HG03103 (cell line): ENCODE measurements at regions not wholly inside any gene's neighbourhood (a gene's known extent, or its start where the extent isn't known, plus 50 kb on each side); places are given as distances from the start of the nearest gene placed in this dataset.

Experiments
- ATAC-seq: cut with Tn5 transposase; IDR thresholded peaks from one replicate; pipeline ENCODE4 v1.9.1; 2021; ENCODE audit warnings: low read depth; ENCODE audit not compliant: unreplicated experiment

DNA sequence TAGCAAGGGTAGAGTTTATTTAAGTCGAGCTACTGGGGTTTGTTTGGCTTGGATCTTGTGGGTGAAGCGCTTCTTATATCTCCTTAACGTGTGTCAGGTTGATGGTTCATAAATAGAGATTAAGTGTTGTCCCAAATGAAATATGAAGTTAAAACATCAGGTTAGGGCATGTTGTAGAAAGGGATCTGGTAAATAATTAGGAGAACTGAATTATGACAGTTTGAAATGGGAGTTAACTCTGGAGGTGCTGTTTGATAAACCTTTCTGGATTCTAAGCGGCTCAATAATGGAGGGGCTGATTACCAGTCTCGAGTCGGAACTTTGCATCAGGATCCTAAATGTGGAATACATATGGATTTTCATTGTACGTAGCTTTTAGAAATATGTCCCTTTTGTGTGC lies 717.0 kb upstream of the WWC1 start:
- ATAC-seq: no peak

DNA sequence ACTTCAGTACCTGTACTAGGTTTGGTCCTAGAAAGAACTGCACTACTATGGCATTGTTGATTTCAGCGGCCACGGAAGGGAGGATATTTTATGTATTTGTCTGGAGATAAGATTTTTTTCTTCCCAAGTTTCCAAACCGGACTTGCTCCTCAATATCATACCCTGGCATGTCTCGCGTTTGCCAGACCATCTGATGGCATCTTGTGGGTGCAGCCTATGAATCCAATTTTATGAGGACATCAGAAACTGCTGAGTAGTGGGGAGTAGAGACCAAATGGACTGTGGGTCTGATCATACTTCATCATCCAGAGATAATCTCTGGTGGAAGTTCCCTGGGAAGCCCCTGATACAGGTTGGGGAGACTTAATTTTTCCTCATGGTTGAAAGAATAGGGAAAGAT lies 716.1 kb upstream of the WWC1 start:
- no peak for ATAC-seq

DNA sequence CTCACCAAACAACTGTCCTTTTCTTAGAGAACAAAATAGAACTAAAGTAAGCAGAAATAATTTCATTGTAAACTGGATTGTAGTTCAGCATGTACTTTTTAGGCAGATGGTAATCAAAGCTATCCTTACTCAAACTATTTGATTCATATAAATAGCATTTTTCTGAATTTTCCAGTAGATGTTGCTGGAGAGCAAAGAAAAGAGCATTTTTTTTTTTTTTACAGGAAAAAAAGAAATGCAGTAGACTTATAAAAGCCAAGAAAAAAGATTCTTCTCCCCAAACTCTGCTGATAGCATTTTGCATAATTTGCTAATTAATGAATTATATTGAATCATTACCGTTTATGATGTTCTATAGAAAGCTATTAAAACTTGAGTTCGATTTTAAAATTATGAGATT lies 715.3 kb upstream of the WWC1 start:
- no peak for ATAC-seq

DNA sequence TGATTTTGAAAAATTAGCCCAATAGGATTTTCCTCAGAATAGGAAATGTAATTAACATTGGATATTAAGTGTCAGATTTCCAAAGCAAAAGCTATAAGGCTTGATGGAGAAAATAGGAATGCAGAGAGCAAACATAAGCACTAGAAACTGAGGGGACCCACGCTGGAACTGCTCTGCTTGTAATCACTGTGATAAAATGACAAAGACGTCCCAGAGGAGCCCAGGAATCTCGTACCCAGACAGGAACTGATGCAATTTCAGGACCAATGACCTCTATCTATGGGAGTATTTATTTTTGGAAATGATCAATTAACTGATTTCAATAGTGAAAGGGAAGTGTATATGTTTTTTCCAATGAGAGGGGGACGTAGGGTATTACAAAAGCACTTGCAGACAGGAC lies 714.5 kb upstream of the WWC1 start:
- no peak for ATAC-seq

DNA sequence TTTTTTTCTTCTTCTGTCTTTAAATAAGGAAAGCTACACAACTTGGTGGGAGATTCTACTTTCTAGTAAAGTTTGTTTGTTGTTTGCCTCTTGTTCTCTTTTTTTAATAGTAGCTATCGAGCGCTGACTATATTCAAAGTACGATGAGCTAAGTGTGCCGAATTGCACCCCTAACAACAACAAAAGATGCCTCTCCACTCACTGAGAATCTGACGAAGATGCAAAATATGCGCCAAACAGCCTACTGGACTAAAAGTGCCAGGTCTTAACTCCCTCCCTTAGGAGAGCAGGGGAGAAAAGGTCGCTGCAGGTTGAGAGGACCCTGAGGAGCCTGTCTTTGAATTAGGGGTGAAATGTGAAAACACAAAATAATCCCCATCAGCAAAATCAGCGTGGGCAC lies 713.8 kb upstream of the WWC1 start:
- ATAC-seq: no peak

DNA sequence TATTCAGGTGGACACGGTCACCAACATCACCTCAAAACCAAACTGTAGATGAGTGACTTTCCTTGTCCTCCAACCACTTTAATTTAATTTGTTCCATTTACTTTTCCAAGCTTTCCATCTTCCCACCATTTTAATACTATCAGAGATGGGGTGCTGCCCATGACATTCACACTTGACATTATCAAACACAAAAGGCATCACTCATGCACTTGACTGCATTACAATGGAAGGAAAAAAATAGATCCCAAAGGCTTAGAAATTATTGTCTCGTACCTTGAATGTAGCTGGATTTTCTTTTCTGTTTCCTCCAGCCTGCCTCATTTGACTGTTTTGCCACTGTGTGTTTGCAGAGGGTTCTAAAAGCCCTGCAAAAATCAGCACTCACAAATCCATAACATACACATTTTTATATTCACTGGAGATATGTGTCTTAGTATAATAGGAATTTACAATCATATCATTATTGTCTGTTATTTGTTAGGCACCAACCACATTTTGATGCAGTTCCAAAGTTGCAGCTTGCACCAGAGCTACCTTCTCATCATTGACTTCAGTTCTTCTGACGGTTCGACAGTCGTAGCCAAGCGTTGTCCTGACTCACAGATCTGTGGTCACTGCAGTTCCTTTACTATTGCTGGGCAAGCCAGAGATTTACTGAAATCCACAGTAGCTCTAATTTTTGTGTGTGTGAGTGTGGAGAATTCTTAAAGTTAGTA lies 712.3 kb upstream of the WWC1 start:
- ATAC-seq: no peak

DNA sequence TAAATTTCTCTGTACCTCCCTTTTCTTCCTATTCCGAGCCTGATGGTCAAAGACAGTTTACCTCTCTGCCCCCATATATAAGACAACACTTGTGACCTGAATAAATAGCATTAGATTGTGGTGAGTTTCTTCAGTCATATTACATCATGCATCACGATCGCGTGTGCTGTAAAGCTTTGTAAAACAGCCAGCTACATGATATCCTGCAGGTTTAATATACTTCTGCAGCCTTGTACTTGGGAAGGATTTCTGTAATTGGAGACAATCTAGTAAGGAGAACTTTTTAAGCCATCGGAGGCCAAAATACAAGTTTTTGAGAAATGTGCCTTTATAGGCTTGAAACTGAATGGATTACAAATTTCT lies 711.8 kb upstream of the WWC1 start:
- no peak for ATAC-seq

DNA sequence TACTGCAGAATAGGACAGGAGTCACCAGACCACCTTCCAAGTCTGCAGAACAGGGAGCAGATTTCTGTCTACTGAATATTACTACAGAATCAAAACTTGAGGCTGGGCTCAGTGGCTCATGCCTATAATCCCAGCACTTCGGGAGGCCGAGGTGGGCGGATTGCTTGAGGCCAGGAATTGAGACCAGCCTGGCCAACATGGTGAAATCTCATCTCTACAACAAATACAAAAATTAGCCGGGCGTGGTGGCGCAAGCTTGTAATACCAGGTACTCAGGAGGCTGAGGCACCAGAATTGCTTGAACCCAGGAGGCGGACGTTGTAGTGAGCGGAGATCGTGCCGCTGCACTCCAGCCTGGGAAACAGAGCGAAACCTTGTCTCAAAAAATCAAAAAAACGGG lies 710.8 kb upstream of the WWC1 start:
- no peak for ATAC-seq

DNA sequence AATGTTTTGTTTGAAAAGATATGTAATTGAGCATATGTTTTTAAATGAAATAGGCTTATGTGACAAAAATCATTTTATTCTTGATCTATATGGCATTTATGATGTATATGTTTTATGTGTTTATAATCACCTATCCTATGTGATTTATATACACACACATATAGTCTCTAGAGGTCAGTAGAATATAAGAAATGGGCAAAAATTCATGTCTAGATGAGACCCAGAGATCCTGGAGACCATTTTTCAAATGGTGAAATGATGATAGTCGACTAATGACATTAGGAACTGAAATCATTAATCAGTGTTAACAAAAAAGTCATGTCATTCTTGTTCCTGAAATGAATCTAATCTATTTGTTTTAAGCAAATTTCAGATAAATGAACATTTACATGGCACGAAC lies 709.2 kb upstream of the WWC1 start:
- ATAC-seq: no peak

DNA sequence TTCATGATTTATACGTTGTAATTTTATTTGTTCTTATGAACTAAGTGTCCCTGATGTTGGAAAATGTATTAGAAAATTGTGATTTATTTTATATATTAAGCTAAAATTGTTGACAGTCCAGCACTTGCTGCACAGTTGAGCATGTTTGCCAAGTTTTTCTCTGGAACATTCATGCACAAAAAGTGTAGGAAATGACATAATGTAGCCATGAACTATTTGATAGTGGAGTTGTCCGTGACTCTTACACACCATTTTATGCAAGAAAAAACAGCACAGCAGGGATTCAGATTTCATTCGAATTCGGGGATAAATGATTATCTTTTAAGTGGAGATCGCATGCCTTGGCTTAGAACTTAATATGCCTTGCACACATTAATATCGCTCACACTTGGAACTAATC lies 708.6 kb upstream of the WWC1 start:
- no peak for ATAC-seq

DNA sequence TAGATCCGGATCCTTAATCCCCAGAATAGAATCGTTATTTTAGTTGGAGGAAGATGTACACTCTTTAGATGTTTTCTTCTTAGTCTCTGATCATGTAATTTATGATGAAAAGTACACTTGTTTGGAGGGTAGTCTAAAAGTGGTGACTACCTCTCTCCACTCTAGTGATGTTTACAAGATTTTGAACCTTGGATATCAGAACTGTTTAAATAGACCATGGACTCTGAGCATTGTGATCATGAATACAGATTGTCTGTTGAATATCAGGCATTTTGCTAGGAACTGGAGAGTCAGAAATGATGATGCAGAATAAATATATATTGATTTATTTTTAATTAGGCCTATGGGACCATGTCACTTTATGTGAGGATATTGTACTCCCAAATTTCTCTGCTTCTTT lies 706.3 kb upstream of the WWC1 start:
- ATAC-seq: no peak

DNA sequence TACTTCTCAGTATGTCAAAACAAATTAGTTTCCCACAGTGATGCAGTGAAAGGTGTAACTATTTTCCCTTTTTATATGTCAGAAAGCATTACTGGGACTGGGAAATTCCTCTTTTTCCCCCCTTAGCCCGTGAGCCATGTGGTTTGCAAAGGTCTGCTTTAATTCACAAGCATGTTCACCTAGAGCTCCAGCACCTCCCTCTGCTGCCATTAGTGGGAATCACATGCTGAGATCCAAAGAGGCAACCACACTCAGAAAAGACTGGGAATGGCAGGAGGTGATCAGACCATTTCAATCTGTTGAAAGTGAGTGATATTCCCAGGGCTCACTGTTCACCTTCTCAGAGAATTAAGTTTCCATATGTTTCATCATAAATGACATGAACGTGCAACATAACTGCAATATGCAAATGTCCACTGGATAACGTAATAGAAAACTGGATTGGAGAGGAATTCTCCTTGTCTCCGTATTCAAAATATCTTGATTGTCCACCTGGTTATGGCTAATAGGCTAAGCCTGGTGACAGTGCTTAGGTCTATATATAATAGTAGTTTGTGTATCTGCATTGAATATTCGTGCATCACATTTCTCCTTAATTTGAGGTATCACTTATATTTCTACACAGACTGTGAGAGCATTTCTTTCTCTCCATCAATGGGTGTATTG lies 703.5 kb upstream of the WWC1 start:
- no peak for ATAC-seq

DNA sequence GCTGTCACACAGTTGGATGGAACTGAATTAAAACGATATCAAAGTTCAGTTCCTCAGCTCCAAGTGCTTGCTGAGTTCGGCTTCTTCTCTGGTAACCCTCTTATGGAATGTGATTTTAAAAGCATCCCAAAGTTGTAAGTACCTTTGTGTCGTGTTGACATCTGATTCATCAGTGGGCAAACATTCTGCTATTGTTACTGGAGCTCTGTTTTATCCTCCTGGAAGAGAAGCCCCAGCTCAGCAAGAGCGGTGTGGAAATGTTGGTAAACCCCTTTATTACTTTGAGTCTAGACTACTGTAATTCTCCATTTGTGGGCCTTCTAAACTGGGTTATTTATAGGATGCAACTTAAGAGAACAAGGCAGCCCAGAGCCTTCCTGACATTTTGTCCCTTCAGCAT lies 699.3 kb upstream of the WWC1 start:
- ATAC-seq: no peak

DNA sequence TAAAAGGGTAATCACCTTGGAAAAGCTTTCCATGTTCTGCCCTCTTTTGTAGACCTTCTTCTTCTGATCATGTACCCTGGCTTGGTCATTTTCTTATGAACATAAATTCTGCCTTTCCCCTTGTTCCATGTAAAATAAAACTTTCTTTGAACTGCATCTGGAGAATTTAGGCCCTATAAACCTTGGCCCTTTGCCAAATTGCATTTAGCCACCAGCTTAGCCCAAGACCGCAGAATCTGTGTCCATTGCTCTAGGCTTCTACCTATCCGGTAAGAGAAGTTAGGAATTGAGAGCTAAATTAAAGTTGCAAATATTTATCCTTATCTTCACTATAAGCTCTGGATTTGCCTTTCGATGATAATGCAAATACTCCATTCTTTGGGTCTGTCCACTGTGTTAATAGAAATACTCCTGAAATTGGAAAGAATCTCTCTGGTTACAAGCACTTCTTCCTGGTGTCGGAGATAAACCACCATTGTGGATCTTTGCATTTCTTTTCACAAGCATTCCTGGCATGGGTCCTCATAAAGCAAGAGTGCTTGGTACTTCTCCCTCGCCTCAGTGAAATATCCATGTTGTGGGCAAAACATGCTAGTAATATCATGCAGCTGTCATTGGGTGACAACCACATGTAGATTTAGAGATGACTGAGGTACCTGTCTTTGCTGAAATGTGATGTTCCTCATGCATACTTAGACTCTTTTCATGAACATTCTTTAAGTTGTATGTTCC lies 698.0 kb upstream of the WWC1 start:
- no peak for ATAC-seq

DNA sequence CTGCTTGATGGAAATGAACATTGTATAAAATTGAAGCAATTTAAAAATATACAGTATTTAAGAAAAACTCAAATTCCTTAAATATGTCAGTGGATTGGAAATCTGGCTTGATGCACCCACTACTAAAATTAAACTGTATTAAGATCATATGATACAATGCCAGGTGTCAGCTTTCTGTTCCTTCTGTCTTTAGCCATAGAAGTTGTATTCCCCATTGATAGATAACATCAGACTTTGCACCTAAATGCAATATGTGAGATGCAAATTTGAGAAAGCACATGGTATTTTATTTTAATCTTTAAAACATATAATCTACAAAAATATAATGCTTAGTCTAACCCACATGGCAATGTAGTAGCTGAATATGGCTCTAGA lies 697.4 kb upstream of the WWC1 start:
- no peak for ATAC-seq

DNA sequence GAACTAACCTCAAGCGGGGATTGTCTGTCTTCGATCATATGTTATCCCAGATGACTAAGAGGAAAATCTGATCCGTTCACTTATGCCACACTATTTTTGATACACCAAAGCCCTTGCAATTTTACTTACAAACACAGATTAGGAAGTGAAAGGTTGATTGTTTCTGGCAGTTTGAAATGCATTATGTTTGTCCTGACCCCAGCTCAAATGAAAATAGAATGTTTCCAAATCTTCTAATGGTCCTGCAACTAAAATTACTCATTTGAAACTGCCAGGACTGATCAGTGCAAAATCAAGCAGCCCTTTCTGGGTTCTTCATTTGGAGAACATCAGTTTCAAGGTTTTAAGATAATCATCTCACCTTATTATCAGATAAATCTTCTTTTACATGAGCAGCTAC lies 696.7 kb upstream of the WWC1 start:
- ATAC-seq: no peak

DNA sequence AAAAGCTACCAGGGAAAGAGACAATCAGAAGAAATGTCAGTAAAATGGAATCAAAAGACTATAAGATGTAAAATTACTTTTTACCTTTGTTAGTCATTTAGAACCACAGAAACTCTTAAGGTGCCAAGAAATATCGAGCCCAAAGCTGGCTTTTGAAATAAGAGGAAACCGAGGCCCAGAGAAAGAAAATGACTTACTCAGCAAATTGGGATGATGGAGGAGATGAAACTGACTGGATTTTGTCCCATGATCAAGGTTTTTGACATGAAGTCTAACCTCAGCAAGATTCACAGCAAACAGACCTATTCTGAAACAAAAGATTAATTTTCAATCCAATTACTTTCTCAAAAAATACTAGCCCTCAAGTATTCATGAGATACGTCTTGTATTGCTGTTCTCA lies 696.2 kb upstream of the WWC1 start:
- no peak for ATAC-seq

DNA sequence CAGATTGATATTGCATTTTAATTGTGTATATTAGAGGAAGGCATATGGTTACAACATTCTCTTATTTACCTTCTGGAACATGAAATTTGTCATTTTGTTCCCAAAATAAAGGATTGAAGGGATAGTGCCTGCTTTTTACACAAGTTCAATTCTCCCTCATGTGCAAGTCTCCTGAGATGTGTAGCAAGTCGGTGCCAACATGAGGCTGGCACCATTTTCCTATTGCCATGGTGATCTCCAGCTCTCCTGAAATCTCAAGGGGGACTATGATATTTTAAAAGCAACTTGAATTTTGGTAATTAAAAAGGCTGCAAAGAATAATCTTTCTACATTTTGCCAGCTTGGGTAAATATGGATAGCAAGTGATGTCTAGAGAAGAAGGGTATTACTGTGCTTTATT lies 693.3 kb upstream of the WWC1 start:
- ATAC-seq: no peak

DNA sequence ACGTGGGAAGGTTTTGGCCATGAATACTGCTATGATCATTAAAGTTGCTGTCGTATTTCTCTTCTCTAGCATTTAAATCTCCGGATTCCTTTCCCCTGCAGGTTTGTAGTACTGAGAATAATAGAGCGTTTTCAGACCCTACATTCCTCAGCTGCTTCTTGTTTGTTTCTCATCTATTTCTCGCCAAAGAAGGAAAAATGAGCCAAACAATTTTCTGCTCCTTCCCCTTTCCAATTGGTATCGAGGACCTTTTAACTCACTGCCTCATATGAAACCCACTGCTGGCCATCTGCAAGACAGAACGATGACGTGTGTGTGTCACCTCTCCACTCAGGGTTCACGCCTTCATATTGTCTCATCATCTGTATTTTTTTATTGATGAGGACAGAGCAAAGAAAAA lies 689.4 kb upstream of the WWC1 start:
- no peak for ATAC-seq

DNA sequence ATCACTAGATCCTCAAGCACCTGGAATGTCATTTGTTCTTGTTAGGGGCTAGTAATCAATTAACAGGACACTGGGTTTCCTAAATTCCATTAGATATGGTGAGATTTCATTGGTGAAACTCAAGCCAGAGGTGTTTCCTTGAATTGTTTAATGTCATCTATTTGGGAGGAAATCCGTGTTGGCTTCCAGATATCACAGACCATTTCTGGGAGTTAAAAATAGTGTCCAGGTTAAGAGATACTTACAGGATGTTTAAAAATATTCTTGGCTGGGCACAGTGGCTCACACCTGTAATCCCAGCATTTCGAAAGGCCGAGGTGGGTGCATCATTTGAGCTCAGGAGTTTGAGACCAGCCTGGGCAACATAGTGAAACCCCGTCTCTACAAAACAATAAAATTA lies 688.3 kb upstream of the WWC1 start:
- ATAC-seq: no peak

DNA sequence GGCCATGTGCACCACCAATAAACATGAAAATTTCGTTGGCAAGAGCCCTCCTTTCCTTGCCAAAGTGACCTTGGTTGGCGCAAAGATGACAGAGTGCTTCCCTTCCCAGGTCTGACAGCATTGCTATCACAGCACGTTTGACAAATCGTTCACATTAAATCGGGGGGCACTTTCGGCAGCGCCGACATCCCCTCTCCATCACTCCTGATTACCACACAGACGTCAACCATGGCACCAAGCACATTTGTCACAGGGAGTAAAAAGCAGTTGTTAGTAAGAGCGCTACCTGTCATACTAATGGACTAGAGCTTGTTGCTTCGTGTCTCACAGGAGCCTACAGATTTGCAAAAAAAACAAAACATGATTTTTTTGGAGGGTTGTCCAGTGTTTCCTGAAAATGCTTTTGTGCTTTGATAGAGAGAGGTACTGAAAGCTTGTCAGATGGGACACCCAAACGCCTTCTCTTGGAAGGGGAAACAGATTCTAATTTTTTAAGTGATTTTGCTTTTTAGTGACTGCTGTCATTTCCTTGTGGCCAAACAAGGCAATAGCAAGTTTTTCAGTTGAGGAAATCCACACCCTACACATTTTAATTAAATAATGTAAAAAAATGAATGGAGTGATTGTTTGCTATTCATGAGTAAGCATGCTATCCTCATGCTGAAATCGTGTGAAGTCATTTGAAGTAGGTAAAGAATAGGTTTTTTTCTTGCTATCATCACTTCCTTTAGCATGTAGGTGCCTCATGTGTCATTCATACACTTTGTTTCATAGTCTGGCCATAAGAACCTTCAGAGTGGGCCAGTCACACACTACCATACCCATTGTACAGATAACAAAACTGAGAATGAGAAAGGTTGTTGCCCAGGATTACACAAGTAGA lies 682.8 kb upstream of the WWC1 start:
- ATAC-seq: no peak
